NOMO-1 treated with dmso at 0.1 percent for 144 hours (cell line): ENCODE measurements at regions not wholly inside any gene's neighbourhood (a gene's known extent, or its start where the extent isn't known, plus 50 kb on each side); places are given as distances from the start of the nearest gene placed in this dataset.

Experiments
- DNase-seq: peaks from one replicate; lab custom pipeline; 2025; ENCODE audit not compliant: unreplicated experiment; lab: John Stamatoyannopoulos, UW

GRCh38 chr11:91966368-91966767, 258.2 kb upstream of the FAT3 start:
- no peak for DNase-seq

GRCh38 chr11:91960770-91961169, 263.8 kb upstream of the FAT3 start:
- no peak for DNase-seq

- no peak for DNase-seq
Observed at GRCh38 chr11:91959411-91959810, 265.2 kb upstream of the FAT3 start.

GRCh38 chr11:91956711-91957110, 267.9 kb upstream of the FAT3 start:
- DNase-seq = no peak

GRCh38 chr11:91955206-91955605, 269.4 kb upstream of the FAT3 start:
- DNase-seq = no peak

GRCh38 chr11:91952056-91952455, 272.6 kb upstream of the FAT3 start:
- no peak for DNase-seq

GRCh38 chr11:91947215-91947820, 277.3 kb upstream of the FAT3 start:
- no peak for DNase-seq

GRCh38 chr11:91946397-91946951, 278.1 kb upstream of the FAT3 start:
- no peak for DNase-seq

GRCh38 chr11:91935120-91935519, 289.5 kb upstream of the FAT3 start:
- no peak for DNase-seq

GRCh38 chr11:91932151-91932821, 292.3 kb upstream of the FAT3 start:
- DNase-seq = no peak

GRCh38 chr11:91927448-91927847, 297.2 kb upstream of the FAT3 start:
- no peak for DNase-seq

GRCh38 chr11:91926965-91927364, 297.7 kb upstream of the FAT3 start:
- no peak for DNase-seq

- no peak for DNase-seq
Observed at GRCh38 chr11:91922846-91923245, 301.8 kb upstream of the FAT3 start.

- no peak for DNase-seq
Observed at GRCh38 chr11:91921974-91922373, 302.6 kb upstream of the FAT3 start.

GRCh38 chr11:91913407-91913806, 311.2 kb upstream of the FAT3 start:
- no peak for DNase-seq

GRCh38 chr11:91912322-91912721, 312.3 kb upstream of the FAT3 start:
- DNase-seq = no peak

- no peak for DNase-seq
Observed at GRCh38 chr11:91906871-91907624, 317.6 kb upstream of the FAT3 start.

GRCh38 chr11:91904792-91905785, 319.5 kb upstream of the FAT3 start:
- no peak for DNase-seq

- no peak for DNase-seq
Observed at GRCh38 chr11:91902312-91902711, 322.3 kb upstream of the FAT3 start.

GRCh38 chr11:91880660-91881059, 344.0 kb upstream of the FAT3 start:
- DNase-seq = no peak

- DNase-seq = no peak
Observed at GRCh38 chr11:91876746-91877145, 347.9 kb upstream of the FAT3 start.
